PC-9 (cell line): ENCODE measurements at regions not wholly inside any gene's neighbourhood (a gene's known extent, or its start where the extent isn't known, plus 50 kb on each side); places are given as distances from the start of the nearest gene placed in this dataset.

Source experiments
- CTCF ChIP-seq: fragments of 200-600 bp; sonication (generic); conservative IDR thresholded peaks from 2 replicates; pipeline ENCODE4 v1.6.1; 2017; ENCODE audit warnings: mixed run types, antibody characterized with exemption, mild to moderate bottlenecking, moderate library complexity
- EZH2 ChIP-seq: fragments of 200-600 bp; sonication (generic); IDR thresholded peaks from 2 replicates; pipeline ENCODE4 v1.8.0; 2017; ENCODE audit warnings: antibody characterized with exemption, low read depth

GRCh38 chr11:90722552-90723190 lies 499.8 kb upstream of the CHORDC1 start:
- no peak for TF ChIP-seq EZH2
- no peak for TF ChIP-seq CTCF
